ENCODE measurements at regions not wholly inside any gene's neighbourhood (a gene's known extent, or its start where the extent isn't known, plus 50 kb on each side); places are given as distances from the start of the nearest gene placed in this dataset.

DNA sequence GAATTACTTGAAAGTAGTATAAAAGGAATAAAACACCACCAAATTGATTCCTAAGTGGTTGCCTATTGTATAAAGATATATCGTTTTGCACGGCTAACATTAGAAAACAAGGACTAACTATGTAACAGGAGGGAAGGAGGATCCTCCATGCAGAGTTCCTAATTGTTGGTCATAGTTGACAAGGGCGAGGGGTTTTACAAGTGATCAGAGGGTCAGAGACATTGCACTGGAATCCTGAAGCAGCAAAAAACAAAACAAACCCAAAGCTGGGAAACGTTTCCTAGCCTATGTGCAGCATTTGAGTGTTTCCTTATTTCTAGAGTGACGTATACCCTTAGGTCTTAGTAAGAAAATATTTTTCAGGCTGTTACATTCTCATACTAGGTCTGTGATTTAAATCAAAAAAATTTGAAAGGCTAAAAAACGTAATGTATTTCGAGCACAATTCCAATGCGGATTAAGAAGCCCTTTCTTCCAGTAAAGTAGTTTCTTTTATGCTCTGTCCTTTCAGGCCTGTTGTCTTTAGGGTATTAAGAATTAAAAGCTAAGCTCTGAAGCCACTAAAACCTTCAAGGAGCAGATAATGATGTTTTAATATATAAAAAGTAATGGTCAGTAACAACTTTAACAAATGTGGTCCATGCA, 373.8 kb upstream of the MMS22L start:
- H3K27me3 ChIP-seq (ENCODE audit: control insufficient read depth, insufficient read depth, low read length): no peaks in the 10 kb centered on the region
- H3K27ac ChIP-seq (ENCODE audit: low read depth, low read length): no peak overlapping the region
- no CpG with 5 or more reads among the region's 8 CpGs for WGBS (ENCODE audit: insufficient coverage)
- H3K4me3 ChIP-seq (ENCODE audit: low read depth, low read length): no peak overlapping the region
- DNase-seq (ENCODE audit: low read depth in 4 of 6, low spot score in 6 of 6): peak in 1 of 6 donors; percentile 30
- H3K9me3 ChIP-seq (ENCODE audit: control insufficient read depth, insufficient read depth, low read length): no peaks in the 10 kb centered on the region
- H3K4me1 ChIP-seq (ENCODE audit: control insufficient read depth, insufficient read depth, low read length): no peaks in the 10 kb centered on the region
- no peaks in the 10 kb centered on the region for H3K36me3 ChIP-seq (ENCODE audit: control insufficient read depth, insufficient read depth, low read length)

DNA sequence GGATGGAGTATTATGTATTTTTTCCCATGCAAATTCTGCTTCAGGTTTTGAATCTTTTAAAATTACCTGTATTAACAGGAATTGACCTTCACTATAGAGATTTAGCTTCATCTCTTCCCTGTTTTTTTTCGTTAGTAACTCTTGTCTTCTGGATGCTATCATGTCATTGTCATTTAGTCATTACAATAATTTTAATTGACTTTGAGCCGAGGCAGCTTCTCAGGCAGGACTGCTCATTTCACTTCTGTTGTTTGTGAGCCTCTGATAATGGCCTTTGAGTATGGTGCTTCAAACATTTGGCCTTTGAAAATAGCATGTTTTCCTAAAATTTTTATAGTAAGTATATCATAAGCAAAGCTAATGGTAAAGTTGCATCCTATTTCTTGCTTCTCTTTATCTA, 375.1 kb upstream of the MMS22L start:
- Histone ChIP-seq H3K4me3 (ENCODE audit: low read depth, low read length) (no peak overlapping the region), H3K4me1 (ENCODE audit: control insufficient read depth, insufficient read depth, low read length) (no peaks in the 10 kb centered on the region), H3K36me3 (ENCODE audit: control insufficient read depth, insufficient read depth, low read length) (no peaks in the 10 kb centered on the region), H3K27ac (ENCODE audit: low read depth, low read length) (no peak overlapping the region), H3K9me3 (ENCODE audit: control insufficient read depth, insufficient read depth, low read length) (no peaks in the 10 kb centered on the region), H3K27me3 (ENCODE audit: control insufficient read depth, insufficient read depth, low read length) (no peaks in the 10 kb centered on the region)
- DNase-seq (ENCODE audit: low read depth in 4 of 6, low spot score in 6 of 6): no peak
- WGBS (ENCODE audit: insufficient coverage): no CpG with 5 or more reads among the region's 2 CpGs

DNA sequence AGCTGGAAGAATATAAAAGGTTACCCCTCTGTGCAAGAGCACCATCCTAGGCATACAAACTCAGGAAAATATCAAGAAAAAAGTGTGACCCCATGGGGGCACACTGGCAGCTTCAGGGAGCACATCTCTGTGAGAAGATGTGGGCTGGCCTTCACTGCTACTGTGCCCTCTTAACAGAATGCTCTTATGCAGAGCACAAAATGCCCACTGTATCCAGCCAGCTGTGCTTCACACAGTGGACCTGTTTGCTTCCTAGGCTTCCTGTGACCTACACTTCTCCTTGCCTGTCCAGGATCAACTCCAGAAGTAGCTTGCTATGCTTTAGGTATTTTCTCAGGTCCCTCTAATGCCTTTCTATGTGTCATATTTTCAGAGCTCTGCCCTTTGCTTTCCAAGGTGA, 380.2 kb upstream of the MMS22L start:
- Histone ChIP-seq H3K9me3 (ENCODE audit: control insufficient read depth, insufficient read depth, low read length) (no peaks in the 10 kb centered on the region), H3K27me3 (ENCODE audit: control insufficient read depth, insufficient read depth, low read length) (no peaks in the 10 kb centered on the region), H3K4me3 (ENCODE audit: low read depth, low read length) (no peak overlapping the region), H3K4me1 (ENCODE audit: control insufficient read depth, insufficient read depth, low read length) (no peaks in the 10 kb centered on the region), H3K36me3 (ENCODE audit: control insufficient read depth, insufficient read depth, low read length) (no peaks in the 10 kb centered on the region), H3K27ac (ENCODE audit: low read depth, low read length) (no peak overlapping the region)
- no peak for DNase-seq (ENCODE audit: low read depth in 4 of 6, low spot score in 6 of 6)

DNA sequence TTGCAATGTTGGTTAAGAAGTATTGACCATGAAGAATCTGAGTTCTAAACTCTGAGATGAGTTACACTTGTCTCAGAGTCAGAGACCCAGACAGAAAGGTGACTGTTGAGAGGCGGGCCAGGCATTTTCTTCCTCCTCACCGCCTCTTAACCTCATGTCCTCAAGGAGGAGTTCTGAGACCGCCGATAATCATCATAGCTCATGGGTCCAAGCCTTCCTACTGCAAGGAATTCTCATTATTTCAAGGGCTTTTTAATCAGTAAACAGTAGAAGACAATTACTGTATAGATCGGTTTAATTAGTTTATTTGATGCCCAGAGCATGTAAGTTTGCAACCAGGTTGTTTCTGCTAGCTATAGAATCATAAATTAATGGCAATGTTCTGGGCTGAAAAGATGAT, 382.4 kb upstream of the MMS22L start:
- no peaks in the 10 kb centered on the region for H3K27me3 ChIP-seq (ENCODE audit: control insufficient read depth, insufficient read depth, low read length)
- no peak overlapping the region for H3K27ac ChIP-seq (ENCODE audit: low read depth, low read length)
- H3K4me3 ChIP-seq (ENCODE audit: low read depth, low read length): no peak overlapping the region
- 88% methylated on average over 3 of the region's 5 CpGs for WGBS (ENCODE audit: insufficient coverage)
- no peaks in the 10 kb centered on the region for H3K9me3 ChIP-seq (ENCODE audit: control insufficient read depth, insufficient read depth, low read length)
- H3K4me1 ChIP-seq (ENCODE audit: control insufficient read depth, insufficient read depth, low read length): no peaks in the 10 kb centered on the region
- no peaks in the 10 kb centered on the region for H3K36me3 ChIP-seq (ENCODE audit: control insufficient read depth, insufficient read depth, low read length)
- DNase-seq (ENCODE audit: low read depth in 4 of 6, low spot score in 6 of 6): no peak

GRCh38 chr6:97666889-97667288, 383.9 kb upstream of the MMS22L start:
- no CpG with 5 or more reads among the region's 1 CpG for WGBS (ENCODE audit: insufficient coverage)

DNA sequence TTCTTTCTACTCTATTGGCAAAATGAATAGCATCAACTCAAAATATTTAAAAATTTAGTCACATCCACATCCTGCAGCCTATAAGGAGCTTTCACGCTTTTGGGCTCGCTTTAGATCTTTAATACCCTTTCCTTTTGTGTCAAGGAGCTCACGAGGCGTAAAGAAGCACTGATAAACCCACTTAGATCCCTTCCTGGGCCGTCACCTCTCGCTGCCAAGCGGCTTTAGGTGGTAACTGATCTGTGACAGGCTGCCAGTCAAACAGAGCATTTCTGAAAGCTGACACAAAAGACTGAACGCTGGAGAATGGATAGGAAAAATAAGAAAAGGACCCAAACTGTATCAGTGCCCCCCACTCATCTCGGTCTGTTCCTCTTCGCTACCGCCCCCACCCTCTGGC, 385.7 kb upstream of the MMS22L start:
- 17% methylated on average over 7 of the region's 11 CpGs for WGBS (ENCODE audit: insufficient coverage)

More at GRCh38 chr6:97666889-97667288, 383.9 kb upstream of the MMS22L start:
- Histone ChIP-seq H3K27me3 (ENCODE audit: control insufficient read depth, insufficient read depth, low read length) (no peaks in the 10 kb centered on the region), H3K27ac (ENCODE audit: low read depth, low read length) (no peak overlapping the region), H3K36me3 (ENCODE audit: control insufficient read depth, insufficient read depth, low read length) (no peaks in the 10 kb centered on the region), H3K4me1 (ENCODE audit: control insufficient read depth, insufficient read depth, low read length) (no peaks in the 10 kb centered on the region), H3K9me3 (ENCODE audit: control insufficient read depth, insufficient read depth, low read length) (no peaks in the 10 kb centered on the region), H3K4me3 (ENCODE audit: low read depth, low read length) (no peak overlapping the region)
- no peak for DNase-seq (ENCODE audit: low read depth in 4 of 6, low spot score in 6 of 6)

GRCh38 chr6:97669191-97670031, 386.4 kb upstream of the MMS22L start:
- Histone ChIP-seq H3K4me3 (ENCODE audit: low read depth, low read length) (peak overlapping the region; percentile 51), H3K27me3 (ENCODE audit: control insufficient read depth, insufficient read depth, low read length) (no peaks in the 10 kb centered on the region), H3K9me3 (ENCODE audit: control insufficient read depth, insufficient read depth, low read length) (no peaks in the 10 kb centered on the region), H3K36me3 (ENCODE audit: control insufficient read depth, insufficient read depth, low read length) (no peaks in the 10 kb centered on the region), H3K4me1 (ENCODE audit: control insufficient read depth, insufficient read depth, low read length) (no peaks in the 10 kb centered on the region), H3K27ac (ENCODE audit: low read depth, low read length) (peak overlapping the region; percentile 52)
- DNase-seq (ENCODE audit: low read depth in 4 of 6, low spot score in 6 of 6): peak; percentile 26 to 93 (median 45)
- WGBS (ENCODE audit: insufficient coverage): 10% methylated on average over 8 of the region's 15 CpGs

More for the DNA sequence above, 385.7 kb upstream of the MMS22L start:
- H3K4me1 ChIP-seq (ENCODE audit: control insufficient read depth, insufficient read depth, low read length): no peaks in the 10 kb centered on the region
- peak overlapping the region; percentile 51 for H3K4me3 ChIP-seq (ENCODE audit: low read depth, low read length)
- no peaks in the 10 kb centered on the region for H3K36me3 ChIP-seq (ENCODE audit: control insufficient read depth, insufficient read depth, low read length)
- peak overlapping the region; percentile 52 for H3K27ac ChIP-seq (ENCODE audit: low read depth, low read length)
- no peaks in the 10 kb centered on the region for H3K27me3 ChIP-seq (ENCODE audit: control insufficient read depth, insufficient read depth, low read length)
- H3K9me3 ChIP-seq (ENCODE audit: control insufficient read depth, insufficient read depth, low read length): no peaks in the 10 kb centered on the region
- peak in 4 of 6 donors; percentile 12 to 91 (median 48) for DNase-seq (ENCODE audit: low read depth in 4 of 6, low spot score in 6 of 6)

- H3K36me3 ChIP-seq (ENCODE audit: control insufficient read depth, insufficient read depth, low read length): no peaks in the 10 kb centered on the region
- H3K27me3 ChIP-seq (ENCODE audit: control insufficient read depth, insufficient read depth, low read length): no peaks in the 10 kb centered on the region
- 93% methylated on average over 3 of the region's 3 CpGs for WGBS (ENCODE audit: insufficient coverage)
- no peak overlapping the region for H3K27ac ChIP-seq (ENCODE audit: low read depth, low read length)
- DNase-seq (ENCODE audit: low read depth in 4 of 6, low spot score in 6 of 6): no peak
- H3K4me1 ChIP-seq (ENCODE audit: control insufficient read depth, insufficient read depth, low read length): no peaks in the 10 kb centered on the region
- H3K9me3 ChIP-seq (ENCODE audit: control insufficient read depth, insufficient read depth, low read length): no peaks in the 10 kb centered on the region
- no peak overlapping the region for H3K4me3 ChIP-seq (ENCODE audit: low read depth, low read length)
These were observed 391.8 kb upstream of the MMS22L start for GRCh38 chr6:97674802-97675201.

DNA sequence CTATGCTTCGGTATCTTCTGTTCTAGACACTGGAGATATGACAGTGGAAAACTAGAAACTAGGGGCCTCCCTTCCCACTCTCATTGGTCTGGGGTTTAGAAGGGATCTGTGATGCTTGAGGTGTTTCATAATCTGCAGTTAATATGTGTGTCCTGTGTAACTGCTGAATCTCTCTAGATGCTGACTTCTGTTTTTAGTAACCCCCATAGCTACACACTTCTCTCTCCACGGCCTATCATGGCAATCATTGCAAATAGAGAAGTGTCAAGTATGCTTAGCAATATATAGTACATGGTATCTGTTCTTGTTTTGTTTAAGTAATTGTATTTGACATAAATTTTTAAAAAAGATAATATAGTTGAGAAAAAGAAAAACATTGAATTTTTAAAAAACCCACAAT, 394.6 kb upstream of the MMS22L start:
- DNase-seq (ENCODE audit: low read depth in 4 of 6, low spot score in 6 of 6): no peak
- no peak overlapping the region for H3K4me3 ChIP-seq (ENCODE audit: low read depth, low read length)
- H3K9me3 ChIP-seq (ENCODE audit: control insufficient read depth, insufficient read depth, low read length): no peaks in the 10 kb centered on the region
- no peaks in the 10 kb centered on the region for H3K27me3 ChIP-seq (ENCODE audit: control insufficient read depth, insufficient read depth, low read length)
- WGBS (ENCODE audit: insufficient coverage): no CpG with 5 or more reads among the region's 2 CpGs
- no peak overlapping the region for H3K27ac ChIP-seq (ENCODE audit: low read depth, low read length)
- H3K36me3 ChIP-seq (ENCODE audit: control insufficient read depth, insufficient read depth, low read length): no peaks in the 10 kb centered on the region
- H3K4me1 ChIP-seq (ENCODE audit: control insufficient read depth, insufficient read depth, low read length): no peaks in the 10 kb centered on the region

GRCh38 chr6:97687916-97688315, 404.9 kb upstream of the MMS22L start:
- DNase-seq (ENCODE audit: low read depth in 4 of 6, low spot score in 6 of 6): no peak
- Histone ChIP-seq H3K4me3 (ENCODE audit: low read depth, low read length) (no peak overlapping the region), H3K4me1 (ENCODE audit: control insufficient read depth, insufficient read depth, low read length) (no peaks in the 10 kb centered on the region), H3K27me3 (ENCODE audit: control insufficient read depth, insufficient read depth, low read length) (no peaks in the 10 kb centered on the region), H3K36me3 (ENCODE audit: control insufficient read depth, insufficient read depth, low read length) (no peaks in the 10 kb centered on the region), H3K27ac (ENCODE audit: low read depth, low read length) (no peak overlapping the region), H3K9me3 (ENCODE audit: control insufficient read depth, insufficient read depth, low read length) (no peaks in the 10 kb centered on the region)
- no CpG with 5 or more reads among the region's 2 CpGs for WGBS (ENCODE audit: insufficient coverage)

Data from spinal cord (tissue), 9 donors.